CD1c-positive myeloid dendritic cell (primary cell): ENCODE measurements at regions not wholly inside any gene's neighbourhood (a gene's known extent, or its start where the extent isn't known, plus 50 kb on each side); places are given as distances from the start of the nearest gene placed in this dataset.

Experiments
- DNase-seq: peaks from one replicate; pipeline ENCODE4 v3.0.0-alpha.2; 2016; ENCODE audit errors: extremely low spot score

- no peak for DNase-seq
Measured at GRCh38 chr12:88310666-88311065, 168.6 kb downstream of the TMTC3 start.

- no peak for DNase-seq
Measured at GRCh38 chr12:88313554-88313953, 171.4 kb downstream of the TMTC3 start.

- DNase-seq, result no peak
Measured at GRCh38 chr12:88314706-88315105, 172.6 kb downstream of the TMTC3 start.

- no peak for DNase-seq
Measured at GRCh38 chr12:88318726-88319125, 176.6 kb downstream of the TMTC3 start.

GRCh38 chr12:88325076-88325815 is 183.1 kb downstream of the TMTC3 start:
- no peak for DNase-seq

GRCh38 chr12:88325816-88326189 is 183.7 kb downstream of the TMTC3 start:
- DNase-seq, result no peak

GRCh38 chr12:88327276-88327675 is 185.2 kb downstream of the TMTC3 start:
- no peak for DNase-seq

GRCh38 chr12:88328090-88328489 is 186.0 kb downstream of the TMTC3 start:
- no peak for DNase-seq

- no peak for DNase-seq
Measured at GRCh38 chr12:88329833-88330232, 187.7 kb downstream of the TMTC3 start.

- DNase-seq, result no peak
Measured at GRCh38 chr12:88334271-88334670, 192.2 kb downstream of the TMTC3 start.

- no peak for DNase-seq
Measured at GRCh38 chr12:88336076-88336739, 194.1 kb downstream of the TMTC3 start.

- no peak for DNase-seq
Measured at GRCh38 chr12:88338486-88338885, 196.4 kb downstream of the TMTC3 start.

GRCh38 chr12:88339254-88339949 is 197.3 kb downstream of the TMTC3 start:
- DNase-seq, result no peak

GRCh38 chr12:88339966-88340365 is 197.9 kb downstream of the TMTC3 start:
- DNase-seq, result no peak

GRCh38 chr12:88342251-88342806 is 200.2 kb downstream of the TMTC3 start:
- DNase-seq, result no peak

GRCh38 chr12:88351146-88351545 is 209.0 kb downstream of the TMTC3 start:
- DNase-seq, result no peak

- DNase-seq, result no peak
Measured at GRCh38 chr12:88354691-88355090, 212.6 kb downstream of the TMTC3 start.

GRCh38 chr12:88360343-88360742 is 218.2 kb downstream of the TMTC3 start:
- DNase-seq, result no peak

GRCh38 chr12:88361493-88361892 is 218.8 kb downstream of the KITLG start:
- no peak for DNase-seq

GRCh38 chr12:88362439-88362838 is 217.8 kb downstream of the KITLG start:
- no peak for DNase-seq

GRCh38 chr12:88365403-88365802 is 214.9 kb downstream of the KITLG start:
- DNase-seq, result no peak

- no peak for DNase-seq
Measured at GRCh38 chr12:88366101-88366500, 214.2 kb downstream of the KITLG start.

- DNase-seq, result no peak
Measured at GRCh38 chr12:88367231-88367630, 213.0 kb downstream of the KITLG start.
